HCT116 (cell line): ENCODE measurements at regions not wholly inside any gene's neighbourhood (a gene's known extent, or its start where the extent isn't known, plus 50 kb on each side); places are given as distances from the start of the nearest gene placed in this dataset.

ENCODE experiments used
- ATAC-seq: fragments of 200-7000 bp; cut with Tn5 transposase; 2 replicates; pipeline ENCODE4 v1.9.1; 2020; ENCODE audit warnings: mild to moderate bottlenecking, moderate library complexity
- BruUV-seq: library from RNA; stranded (reverse); fragments of 400-500 nt; replicated peaks from 2 replicates; lab custom pipeline; 2021; lab: Mats Ljungman, UMichigan
- CTCF ChIA-PET: fragments of 300-600 bp; sonication (Branson Sonifier 250); formaldehyde crosslinking; loops from one replicate; lab custom pipeline; 2021; ENCODE audit warnings: antibody characterized with exemption; lab: Charles Lee
- POLR2A ChIA-PET: fragments of 300-600, 350-600 bp; sonication (Branson Sonifier 250); formaldehyde crosslinking; loops from one replicate; lab custom pipeline; 2021; ENCODE audit warnings: antibody characterized with exemption; lab: Charles Lee
- RAD21 ChIA-PET, 2 experiments: fragments of 300-600 bp; sonication (Branson Sonifier 250); formaldehyde crosslinking; loops; one replicate each; lab custom pipeline; 2023; ENCODE audit warnings: low total read pairs in 2 of 2; ENCODE audit not compliant: uncharacterized antibody in 2 of 2, unreplicated experiment in 2 of 2, low non-redundant PET in 1 of 2; lab: Charles Lee
- DNase-seq: peaks from one replicate; pipeline ENCODE4 v3.0.0-alpha.2; 2010; ENCODE audit warnings: low read depth, low spot score
- H2AFZ ChIP-seq: fragments of 200-600 bp; shearing (Covaris generic), sonication (generic); 2 replicates; pipeline ENCODE4 v1.6.1; 2017; ENCODE audit warnings: low read depth, mixed run types, mixed read lengths, antibody characterized with exemption, low read length; ENCODE audit not compliant: poor library complexity, severe bottlenecking
- H3K27ac ChIP-seq: 2 replicates; pipeline ENCODE4 v1.5.1; 2012; ENCODE audit warnings: low read depth, low read length
- H3K27me3 ChIP-seq: fragments of 200-600 bp; sonication (generic); 2 replicates; pipeline ENCODE4 v1.6.1; 2016; ENCODE audit warnings: mixed run types, low read length, mixed read lengths; ENCODE audit not compliant: insufficient read depth
- H3K36me3 ChIP-seq, 2 experiments: fragments of 200-500 bp in 1 of 2; fragments of 200-600 bp in 1 of 2; sonication (Bioruptor generic) in 1 of 2; sonication (generic) in 1 of 2; 2 replicates each; pipeline versions ENCODE4 v1.5.1 to v1.6.1; 2014 to 2016; ENCODE audit warnings: low read length in 2 of 2, inconsistent platforms in 1 of 2, mixed read lengths in 1 of 2, mixed run types in 1 of 2; ENCODE audit not compliant: insufficient read depth in 2 of 2, control insufficient read depth in 1 of 2
- H3K4me1 ChIP-seq, 2 experiments: fragments of 200-600 bp in 1 of 2; sonication (generic) in 1 of 2; 2 replicates each; pipeline versions ENCODE4 v1.5.1 to v1.6.1; 2012 to 2017; ENCODE audit warnings: low read length in 2 of 2, inconsistent platforms in 1 of 2, mild to moderate bottlenecking in 1 of 2, mixed read lengths in 1 of 2, mixed run types in 1 of 2, moderate library complexity in 1 of 2; ENCODE audit not compliant: insufficient read depth in 2 of 2, control insufficient read depth in 1 of 2
- H3K4me2 ChIP-seq: fragments of 200-600 bp; sonication (generic); 2 replicates; pipeline ENCODE4 v1.6.1; 2017; ENCODE audit warnings: mixed run types, low read length, mixed read lengths
- H3K4me3 ChIP-seq, 2 experiments: fragments of 200-600 bp in 1 of 2; sonication (generic) in 1 of 2; replicated peaks in 1 of 2; 2 replicates each; pipeline ENCODE4 v1.5.1; 2011 to 2016; ENCODE audit warnings: low read length in 2 of 2, control low read depth in 1 of 2, low read depth in 1 of 2, mild to moderate bottlenecking in 1 of 2, mixed read lengths in 1 of 2, mixed run types in 1 of 2
- H3K79me2 ChIP-seq: fragments of 200-600 bp; sonication (generic); 2 replicates; pipeline ENCODE4 v1.6.1; 2017; ENCODE audit warnings: mild to moderate bottlenecking, mixed run types, low read length, moderate library complexity, mixed read lengths; ENCODE audit not compliant: insufficient read depth
- H3K9ac ChIP-seq: fragments of 200-600 bp; sonication (generic); 2 replicates; pipeline ENCODE4 v1.6.1; 2016; ENCODE audit warnings: low read length, mixed read lengths
- H3K9me2 ChIP-seq: fragments of 200-600 bp; sonication (generic), shearing (Covaris generic); 2 replicates; pipeline ENCODE4 v1.6.1; 2017; ENCODE audit warnings: mixed run types, mild to moderate bottlenecking, moderate library complexity; ENCODE audit not compliant: insufficient read depth
- H3K9me3 ChIP-seq, 2 experiments: fragments of 200-500 bp in 1 of 2; fragments of 200-600 bp in 1 of 2; sonication (Bioruptor generic) in 1 of 2; sonication (generic) in 1 of 2; 2 replicates each; pipeline ENCODE4 v1.6.1; 2014 to 2017; ENCODE audit warnings: low read length in 2 of 2, mixed read lengths in 2 of 2, inconsistent platforms in 1 of 2, low read depth in 1 of 2, mild to moderate bottlenecking in 1 of 2, mixed run types in 1 of 2, moderate library complexity in 1 of 2; ENCODE audit not compliant: control insufficient read depth in 1 of 2, insufficient read depth in 1 of 2
- H4K20me1 ChIP-seq: fragments of 200-600 bp; sonication (generic), shearing (Covaris generic); 2 replicates; pipeline ENCODE4 v1.6.1; 2017; ENCODE audit warnings: mixed run types, mild to moderate bottlenecking, moderate library complexity; ENCODE audit not compliant: insufficient read depth
- CEBPB ChIP-seq: IDR thresholded peaks from 2 replicates; pipeline ENCODE4 v1.6.1; 2012; ENCODE audit warnings: low read depth
- EGR1 ChIP-seq: IDR thresholded peaks from 2 replicates; pipeline ENCODE4 v1.6.1; 2012; ENCODE audit warnings: low read depth
- FOSL1 ChIP-seq: IDR thresholded peaks from 2 replicates; pipeline ENCODE4 v1.6.1; 2012; ENCODE audit warnings: low read depth
- POLR2A ChIP-seq: IDR thresholded peaks from 2 replicates; pipeline ENCODE4 v1.7.0; 2011; ENCODE audit warnings: borderline replicate concordance; ENCODE audit not compliant: insufficient read depth, insufficient read length; ENCODE audit errors: extremely low read depth
- RAD21 ChIP-seq: IDR thresholded peaks from 2 replicates; pipeline ENCODE4 v1.6.1; 2012; ENCODE audit warnings: low read depth, mild to moderate bottlenecking
- SIN3A ChIP-seq: IDR thresholded peaks from 2 replicates; pipeline ENCODE4 v1.6.1; 2012; ENCODE audit warnings: low read depth
- SRF ChIP-seq: IDR thresholded peaks from 2 replicates; pipeline ENCODE4 v1.6.1; 2012; ENCODE audit warnings: low read depth
- YY1 ChIP-seq: IDR thresholded peaks from 2 replicates; pipeline ENCODE4 v1.6.1; 2011; ENCODE audit warnings: low read length, low read depth, moderate library complexity, mild to moderate bottlenecking; ENCODE audit not compliant: insufficient replicate concordance; ENCODE audit errors: extremely low read depth
- ZFX ChIP-seq: fragments of 450-650 bp; IDR thresholded peaks from 2 replicates; pipeline ENCODE4 v1.6.1; 2017
- ZNF274 ChIP-seq: fragments of 200-500 bp; sonication (Bioruptor generic); IDR thresholded peaks from 2 replicates; pipeline ENCODE4 v1.6.1; 2014; ENCODE audit warnings: mild to moderate bottlenecking, low read depth, low read length, inconsistent platforms
- intact Hi-C: fragments of 100-400 bp; cut with micrococcal nuclease; formaldehyde crosslinking; loops from 2 replicates; pipeline ENCODE4 v1.10.0; 2022
- TF ChIP-seq, protein P1 (sequence below): IDR thresholded peaks from 2 replicates; pipeline ENCODE4 v1.6.1; 2012
- TF ChIP-seq, protein P2 (sequence below): IDR thresholded peaks from 2 replicates; pipeline ENCODE4 v1.6.1; 2012; ENCODE audit warnings: low read depth
- TF ChIP-seq, protein P3 (sequence below), 3 experiments: fragments of 200-600 bp in 1 of 3; sonication (generic) in 1 of 3; IDR thresholded peaks in 2 of 3; conservative IDR thresholded peaks in 1 of 3; 2 replicates each; pipeline ENCODE4 v1.5.1; 2012 to 2017; ENCODE audit warnings: low read depth in 2 of 3, low read length in 2 of 3, antibody characterized with exemption in 1 of 3, borderline replicate concordance in 1 of 3, control low read depth in 1 of 3, mild to moderate bottlenecking in 1 of 3, mixed read lengths in 1 of 3, mixed run types in 1 of 3, moderate library complexity in 1 of 3; ENCODE audit not compliant: insufficient read depth in 1 of 3

DNA sequence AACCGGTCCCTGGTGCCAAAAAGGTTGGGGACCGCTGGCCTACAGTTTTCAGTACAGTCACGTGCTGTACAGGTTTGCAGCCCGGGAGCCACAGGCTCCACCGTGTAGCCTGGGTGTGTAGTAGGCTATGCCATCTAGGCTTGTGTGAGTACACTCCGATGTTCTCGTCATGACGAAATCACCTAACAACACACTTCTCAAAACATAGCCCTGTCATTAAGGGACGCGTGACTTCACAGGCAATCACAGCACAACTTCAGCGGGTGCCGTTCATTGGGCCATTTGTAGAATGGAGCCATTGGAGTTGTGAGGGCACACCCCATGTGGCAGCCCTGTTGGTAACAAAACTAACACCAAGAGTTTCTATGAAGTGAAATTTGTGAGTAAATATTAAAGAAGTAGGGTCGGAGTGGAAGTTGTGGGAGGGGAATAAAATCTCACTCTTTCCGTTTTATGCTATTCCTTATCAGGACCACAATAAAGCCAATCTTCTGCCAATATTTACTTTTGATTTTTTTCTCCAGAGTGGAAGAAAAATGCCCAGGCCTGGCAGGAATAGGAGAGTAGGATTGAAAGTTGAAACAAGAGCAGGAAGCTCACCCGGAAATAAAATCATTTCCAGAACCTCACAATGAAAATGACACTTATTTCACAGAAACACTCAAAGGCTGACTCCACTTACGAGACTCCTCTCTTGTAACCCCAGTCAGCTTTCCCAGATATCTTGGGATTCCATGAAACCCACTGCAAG is 63.7 kb upstream of the PTPN1 start:
- Histone ChIP-seq H3K4me3 (no peak overlapping the region), H2AFZ (no peak overlapping the region), H3K27ac (no peak overlapping the region), H3K9me3 (no peaks in the 10 kb centered on the region), H4K20me1 (no peaks in the 10 kb centered on the region), H3K9ac (no peak overlapping the region), H3K36me3 (no peaks in the 10 kb centered on the region), H3K9me2 (no peaks in the 10 kb centered on the region), H3K79me2 (no peaks in the 10 kb centered on the region), H3K4me1 (peaks cover 12 to 16% of the 10 kb centered on the region in 2 experiments), H3K27me3 (no peaks in the 10 kb centered on the region), H3K4me2 (no peak overlapping the region)
- ATAC-seq (no peak), DNase-seq (no peak)
- intact Hi-C loops: no loop called here
- no peak for TF ChIP-seq ZNF274
- TF ChIP-seq, protein P1, sequence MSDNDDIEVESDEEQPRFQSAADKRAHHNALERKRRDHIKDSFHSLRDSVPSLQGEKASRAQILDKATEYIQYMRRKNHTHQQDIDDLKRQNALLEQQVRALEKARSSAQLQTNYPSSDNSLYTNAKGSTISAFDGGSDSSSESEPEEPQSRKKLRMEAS: no peak
- no peak for TF ChIP-seq CEBPB
- no peak for TF ChIP-seq ZFX
- TF ChIP-seq SRF: no peak
- no peak for TF ChIP-seq SIN3A
- RAD21 ChIA-PET: interaction anchor here in 1 of 2 experiments (1.0 kb wide), 1 partner anchor 259 kb away, joined by 3 read pairs; no protein-coding TSS in a partner anchor
- no TSS peak for BruUV-seq
- POLR2A ChIA-PET: interaction anchor here (1.2 kb wide), 1 partner anchor 33 kb away, joined by 3 read pairs; no protein-coding TSS in a partner anchor
- CTCF ChIA-PET: no interaction called here

DNA sequence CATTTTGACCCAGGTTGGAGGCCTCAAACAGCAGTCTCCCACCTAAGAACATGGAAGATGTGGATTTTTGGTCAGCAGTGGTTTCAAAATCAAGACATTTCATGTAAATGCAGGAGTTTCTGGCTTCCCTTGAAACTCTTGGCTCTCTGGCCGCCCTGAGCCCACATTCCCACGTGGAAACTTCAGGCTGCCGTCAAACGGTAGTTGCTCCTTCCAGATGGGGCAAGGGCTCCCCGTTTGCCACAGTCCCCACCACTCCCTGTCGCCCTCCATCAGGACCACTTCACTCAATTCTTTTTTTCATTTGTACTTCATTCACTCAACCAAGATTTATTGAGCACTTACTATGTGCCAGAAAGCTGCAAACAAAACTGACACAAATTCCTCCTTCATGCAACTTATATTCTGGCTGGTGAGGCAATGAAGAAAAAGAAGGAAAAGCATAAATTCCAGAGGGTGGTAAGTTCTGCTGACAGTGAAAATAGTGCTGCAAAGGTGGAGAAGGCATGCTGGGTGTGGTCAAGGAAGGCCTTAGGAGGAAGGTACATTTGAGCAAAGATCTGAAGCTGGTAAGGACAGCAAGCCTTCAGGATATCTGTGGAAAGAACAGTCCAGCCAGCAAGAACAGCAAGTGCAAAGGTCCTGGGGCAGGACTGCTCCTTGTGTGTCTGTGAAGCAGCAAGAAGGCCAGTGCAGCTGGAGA is 62.9 kb upstream of the PTPN1 start:
- Histone ChIP-seq H3K9me2 (no peaks in the 10 kb centered on the region), H3K4me1 (peaks cover 5 to 9% of the 10 kb centered on the region in 2 experiments), H3K4me3 (no peak overlapping the region), H4K20me1 (no peaks in the 10 kb centered on the region), H3K36me3 (no peaks in the 10 kb centered on the region), H3K79me2 (no peaks in the 10 kb centered on the region), H3K27ac (no peak overlapping the region), H3K27me3 (no peaks in the 10 kb centered on the region), H2AFZ (no peak overlapping the region), H3K9ac (no peak overlapping the region), H3K9me3 (no peaks in the 10 kb centered on the region), H3K4me2 (no peak overlapping the region)
- DNase-seq (no peak), ATAC-seq (no peak)
- ChIA-PET RAD21 (no interaction called here), POLR2A (no interaction called here), CTCF (no interaction called here)
- no TSS peak for BruUV-seq
- intact Hi-C loops: no loop called here
- TF ChIP-seq POLR2A (no peak), EGR1 (no peak), RAD21 (no peak), FOSL1 (no peak), YY1 (no peak), SRF (no peak)
- TF ChIP-seq, protein P2, sequence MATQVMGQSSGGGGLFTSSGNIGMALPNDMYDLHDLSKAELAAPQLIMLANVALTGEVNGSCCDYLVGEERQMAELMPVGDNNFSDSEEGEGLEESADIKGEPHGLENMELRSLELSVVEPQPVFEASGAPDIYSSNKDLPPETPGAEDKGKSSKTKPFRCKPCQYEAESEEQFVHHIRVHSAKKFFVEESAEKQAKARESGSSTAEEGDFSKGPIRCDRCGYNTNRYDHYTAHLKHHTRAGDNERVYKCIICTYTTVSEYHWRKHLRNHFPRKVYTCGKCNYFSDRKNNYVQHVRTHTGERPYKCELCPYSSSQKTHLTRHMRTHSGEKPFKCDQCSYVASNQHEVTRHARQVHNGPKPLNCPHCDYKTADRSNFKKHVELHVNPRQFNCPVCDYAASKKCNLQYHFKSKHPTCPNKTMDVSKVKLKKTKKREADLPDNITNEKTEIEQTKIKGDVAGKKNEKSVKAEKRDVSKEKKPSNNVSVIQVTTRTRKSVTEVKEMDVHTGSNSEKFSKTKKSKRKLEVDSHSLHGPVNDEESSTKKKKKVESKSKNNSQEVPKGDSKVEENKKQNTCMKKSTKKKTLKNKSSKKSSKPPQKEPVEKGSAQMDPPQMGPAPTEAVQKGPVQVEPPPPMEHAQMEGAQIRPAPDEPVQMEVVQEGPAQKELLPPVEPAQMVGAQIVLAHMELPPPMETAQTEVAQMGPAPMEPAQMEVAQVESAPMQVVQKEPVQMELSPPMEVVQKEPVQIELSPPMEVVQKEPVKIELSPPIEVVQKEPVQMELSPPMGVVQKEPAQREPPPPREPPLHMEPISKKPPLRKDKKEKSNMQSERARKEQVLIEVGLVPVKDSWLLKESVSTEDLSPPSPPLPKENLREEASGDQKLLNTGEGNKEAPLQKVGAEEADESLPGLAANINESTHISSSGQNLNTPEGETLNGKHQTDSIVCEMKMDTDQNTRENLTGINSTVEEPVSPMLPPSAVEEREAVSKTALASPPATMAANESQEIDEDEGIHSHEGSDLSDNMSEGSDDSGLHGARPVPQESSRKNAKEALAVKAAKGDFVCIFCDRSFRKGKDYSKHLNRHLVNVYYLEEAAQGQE: no peak
- TF ChIP-seq, protein P1: no peak
- TF ChIP-seq, protein P3, sequence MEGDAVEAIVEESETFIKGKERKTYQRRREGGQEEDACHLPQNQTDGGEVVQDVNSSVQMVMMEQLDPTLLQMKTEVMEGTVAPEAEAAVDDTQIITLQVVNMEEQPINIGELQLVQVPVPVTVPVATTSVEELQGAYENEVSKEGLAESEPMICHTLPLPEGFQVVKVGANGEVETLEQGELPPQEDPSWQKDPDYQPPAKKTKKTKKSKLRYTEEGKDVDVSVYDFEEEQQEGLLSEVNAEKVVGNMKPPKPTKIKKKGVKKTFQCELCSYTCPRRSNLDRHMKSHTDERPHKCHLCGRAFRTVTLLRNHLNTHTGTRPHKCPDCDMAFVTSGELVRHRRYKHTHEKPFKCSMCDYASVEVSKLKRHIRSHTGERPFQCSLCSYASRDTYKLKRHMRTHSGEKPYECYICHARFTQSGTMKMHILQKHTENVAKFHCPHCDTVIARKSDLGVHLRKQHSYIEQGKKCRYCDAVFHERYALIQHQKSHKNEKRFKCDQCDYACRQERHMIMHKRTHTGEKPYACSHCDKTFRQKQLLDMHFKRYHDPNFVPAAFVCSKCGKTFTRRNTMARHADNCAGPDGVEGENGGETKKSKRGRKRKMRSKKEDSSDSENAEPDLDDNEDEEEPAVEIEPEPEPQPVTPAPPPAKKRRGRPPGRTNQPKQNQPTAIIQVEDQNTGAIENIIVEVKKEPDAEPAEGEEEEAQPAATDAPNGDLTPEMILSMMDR (IDR thresholded peaks at IDR 0.05 in 2 of 3, conservative IDR thresholded peaks at IDR 0.05 in 1 of 3; ENCODE audit: borderline replicate concordance in 1 of 3, insufficient read depth in 1 of 3, low read depth in 2 of 3, low read length in 2 of 3): no peak
